HG03378 (cell line): ENCODE measurements at regions not wholly inside any gene's neighbourhood (a gene's known extent, or its start where the extent isn't known, plus 50 kb on each side); places are given as distances from the start of the nearest gene placed in this dataset.
"Not testable (repeated sequence)": the region's sequence is repeated elsewhere in the genome, so short reads cannot be mapped to it uniquely, and the experiment has no call there.

Source experiments
- ATAC-seq: cut with Tn5 transposase; IDR thresholded peaks from one replicate; pipeline ENCODE4 v1.9.1; 2021; ENCODE audit warnings: mild to moderate bottlenecking, moderate library complexity; ENCODE audit not compliant: unreplicated experiment

DNA sequence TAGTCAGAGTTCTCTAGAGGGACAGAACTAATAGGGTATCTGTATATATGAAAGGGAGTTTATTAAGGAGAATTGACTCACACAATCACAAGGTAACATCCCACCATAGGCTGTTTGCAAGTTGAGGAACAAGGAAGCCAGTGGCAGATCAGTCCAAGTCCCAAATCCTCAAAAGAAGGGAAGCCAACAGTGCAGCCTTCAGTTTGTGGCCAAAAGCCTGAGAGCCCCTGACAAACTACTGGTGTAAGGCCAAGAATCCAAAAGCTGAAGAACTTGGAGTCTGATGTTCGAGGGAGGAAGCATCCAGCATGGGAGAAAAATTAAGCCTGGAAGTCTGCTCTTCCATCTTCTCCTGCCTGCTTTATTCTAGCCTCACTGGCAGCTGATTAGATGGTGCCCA is 1107.2 kb upstream of the CELF2 start:
- no peak for ATAC-seq

DNA sequence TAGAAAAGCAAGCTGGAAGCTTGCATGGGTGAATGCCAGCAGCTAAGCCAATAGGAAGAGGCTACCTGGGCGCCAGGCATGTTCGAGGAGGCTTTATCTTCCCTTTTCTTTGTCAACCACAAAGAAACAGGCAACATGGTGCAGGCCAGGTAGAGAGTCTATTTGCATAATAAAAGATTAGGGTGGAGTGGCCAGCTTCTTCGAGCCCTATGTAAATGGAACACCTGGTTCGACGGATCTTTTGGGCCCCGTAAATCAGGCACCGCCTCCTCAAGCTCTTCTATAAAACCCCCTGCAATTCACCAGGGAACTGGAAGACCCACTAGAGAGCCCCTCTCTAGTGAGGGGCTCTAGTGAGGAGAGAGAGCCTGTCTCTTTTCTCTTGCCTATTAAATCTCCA is 1106.2 kb upstream of the CELF2 start:
- ATAC-seq: no peak

DNA sequence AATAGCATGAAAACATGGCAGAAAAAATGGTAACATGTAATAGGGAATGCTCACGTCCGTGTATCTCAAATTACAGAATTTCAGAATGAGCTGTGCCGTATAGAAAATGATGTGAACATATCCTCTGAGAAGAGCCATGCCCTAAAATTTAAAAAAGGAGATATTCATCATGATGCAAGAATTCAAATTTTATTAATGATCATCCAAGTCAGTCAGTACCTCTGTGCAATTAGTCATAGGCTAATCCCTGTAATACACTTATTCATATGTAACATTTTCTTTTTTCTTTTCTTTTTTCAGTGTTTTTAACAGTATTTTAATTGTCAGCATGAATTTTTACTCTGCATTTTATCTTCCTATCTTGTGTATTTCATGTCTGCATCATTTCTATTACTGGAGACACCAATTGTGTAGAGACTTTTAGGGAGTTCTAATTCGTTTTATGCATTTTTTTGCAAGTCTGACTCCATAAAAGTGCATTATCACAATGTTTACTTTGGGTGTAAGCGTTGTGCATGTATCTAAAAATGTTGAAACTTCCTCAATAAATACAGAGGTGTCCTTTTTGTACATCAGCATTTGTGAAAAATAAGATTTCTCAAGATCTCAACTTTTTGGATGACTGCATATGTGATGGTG is 1103.7 kb upstream of the CELF2 start:
- ATAC-seq: no peak

DNA sequence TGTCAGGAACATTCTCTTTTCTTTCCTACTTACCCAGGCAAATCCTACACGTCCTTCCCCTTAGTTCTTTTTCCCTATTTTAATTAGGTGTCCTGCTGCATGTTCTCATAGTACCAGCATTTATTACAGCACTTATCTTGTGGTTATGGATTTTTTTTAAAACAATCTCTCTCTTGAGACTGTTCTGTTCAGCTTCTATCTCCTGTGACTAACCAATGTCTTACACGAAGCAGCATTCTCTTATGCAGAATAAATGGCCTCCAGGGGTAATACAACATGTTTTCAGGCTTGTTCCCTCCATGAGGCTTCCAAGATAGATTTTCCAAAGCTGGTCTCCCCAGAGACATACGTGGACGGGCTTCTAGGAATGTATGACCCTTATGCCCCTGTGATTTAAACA is 1096.1 kb upstream of the CELF2 start:
- ATAC-seq: no peak

DNA sequence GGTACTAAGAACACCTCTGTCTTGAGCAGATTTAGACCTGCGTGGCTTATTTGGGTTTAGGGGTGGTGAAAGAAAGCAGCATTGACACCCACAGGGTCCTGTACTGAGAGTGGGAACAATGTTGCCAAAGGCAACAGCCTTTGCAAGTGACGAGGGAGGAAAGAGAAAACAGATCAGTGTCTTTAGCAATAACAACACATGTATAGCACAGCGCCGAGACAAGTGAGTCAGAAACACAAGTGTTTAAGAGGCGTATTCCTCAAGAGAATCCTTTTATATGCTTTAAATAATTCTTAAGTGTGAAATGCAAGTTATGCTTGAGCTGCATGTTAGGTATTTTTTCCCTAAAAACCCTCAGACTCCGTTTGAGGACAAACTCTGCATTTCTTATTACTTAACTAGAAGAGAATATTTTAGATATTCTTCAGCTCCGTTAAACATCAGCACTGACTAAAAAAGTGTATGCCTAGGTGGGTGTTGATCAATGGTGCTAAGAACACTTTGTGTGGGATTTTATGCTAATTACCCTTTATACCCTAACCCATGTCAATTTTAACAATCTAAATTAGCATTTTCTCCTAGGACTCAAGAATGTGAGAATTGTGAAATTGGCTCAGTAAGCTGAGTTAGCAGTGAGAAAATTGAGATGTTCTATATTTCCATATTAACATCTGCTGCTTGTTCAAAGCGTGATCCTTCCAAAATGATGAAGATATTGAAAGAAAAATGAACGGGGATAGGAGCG is 1095.4 kb upstream of the CELF2 start:
- ATAC-seq: no peak

DNA sequence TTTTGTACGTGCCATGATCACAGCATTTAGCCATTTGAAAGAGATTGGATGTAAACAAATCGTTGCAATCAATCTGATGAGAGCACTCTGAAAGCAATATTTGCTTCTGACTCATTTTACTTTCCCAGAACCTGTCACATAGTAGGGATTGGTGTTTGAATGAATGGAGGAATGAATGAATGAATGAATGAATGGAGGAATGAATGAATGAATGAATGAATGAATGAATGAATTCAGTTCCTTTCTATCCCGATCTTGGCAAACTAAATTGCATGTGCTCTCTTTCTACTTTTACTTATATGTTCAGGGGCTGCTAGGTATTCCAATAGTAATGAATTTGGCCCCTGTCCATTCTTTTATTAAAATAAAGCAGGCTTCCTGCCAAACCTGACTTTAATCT is 1091.7 kb upstream of the CELF2 start:
- no peak for ATAC-seq

DNA sequence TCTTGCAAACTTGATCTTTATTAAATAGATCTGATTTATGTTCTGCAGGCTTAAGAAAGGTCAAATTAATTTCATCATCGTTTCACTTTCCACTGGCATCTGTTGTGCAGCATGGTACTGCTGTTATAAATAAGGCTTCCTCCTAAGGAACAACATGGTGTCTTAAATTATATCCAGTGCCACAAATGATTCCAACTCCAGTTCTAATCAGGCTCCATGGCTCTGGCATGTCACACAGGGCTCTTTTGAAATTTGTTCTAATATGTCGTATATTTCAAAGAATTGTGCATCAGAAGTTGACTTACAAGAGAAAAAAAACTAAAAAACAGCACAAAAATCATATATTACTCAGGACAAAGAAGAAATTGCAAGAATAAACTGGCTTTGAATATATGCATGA is 1090.8 kb upstream of the CELF2 start:
- no peak for ATAC-seq

DNA sequence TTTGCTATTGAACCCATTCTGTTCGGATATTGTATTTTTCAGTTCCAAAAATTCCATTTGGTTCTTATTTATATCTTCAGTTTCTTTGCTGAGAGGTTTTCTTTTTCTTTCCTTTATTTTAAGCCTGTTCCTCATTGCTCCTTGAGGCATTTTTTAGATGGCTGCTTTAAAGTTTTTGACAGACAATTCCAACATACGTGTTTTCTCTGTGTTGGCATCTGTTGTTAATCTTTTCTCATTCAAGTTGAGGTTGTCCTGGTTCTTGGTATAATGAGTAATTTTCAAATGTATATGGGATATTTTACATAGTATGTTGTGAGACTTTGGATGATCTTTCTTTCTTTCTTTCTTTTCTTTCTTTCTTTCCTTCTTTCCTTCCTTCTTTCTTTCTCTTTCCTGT is 1078.0 kb upstream of the CELF2 start:
- ATAC-seq: no peak

DNA sequence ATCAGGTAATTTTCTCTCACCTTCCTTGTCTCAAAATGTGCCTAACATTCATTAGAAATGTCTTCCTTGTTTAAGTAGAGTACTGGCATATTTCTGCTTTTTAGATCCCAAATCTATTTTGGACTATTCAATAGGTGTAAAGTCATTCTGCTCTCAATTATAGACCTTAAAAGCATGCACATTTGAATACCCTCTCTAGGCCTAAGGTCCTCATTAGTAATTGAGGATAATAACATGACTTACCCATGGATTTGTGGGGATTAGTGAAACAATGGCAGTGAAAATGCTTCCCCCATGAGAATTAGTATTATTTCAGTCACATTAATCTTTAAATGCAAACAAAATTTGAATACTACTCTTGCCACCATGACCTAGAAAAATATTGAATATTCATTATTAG is 1073.0 kb upstream of the CELF2 start:
- ATAC-seq: no peak

DNA sequence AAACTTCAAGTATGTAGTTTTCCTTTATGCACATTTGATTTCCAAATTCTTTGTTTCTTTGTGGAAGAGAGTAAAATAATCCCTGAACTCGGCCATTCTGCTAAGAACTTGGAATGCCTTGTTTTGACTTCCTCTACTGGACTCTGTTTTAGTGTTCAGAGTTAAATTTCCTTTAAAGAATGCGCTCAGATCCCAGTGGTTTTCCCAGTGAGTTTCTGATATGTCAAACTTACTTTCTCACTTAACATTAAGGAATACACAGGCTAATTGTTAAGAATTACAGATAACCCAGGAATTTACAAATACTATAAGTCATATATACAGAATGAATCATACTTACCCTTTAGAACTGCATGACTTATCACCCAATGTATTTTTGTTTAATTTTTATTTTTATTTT is 1067.6 kb upstream of the CELF2 start:
- ATAC-seq: no peak

DNA sequence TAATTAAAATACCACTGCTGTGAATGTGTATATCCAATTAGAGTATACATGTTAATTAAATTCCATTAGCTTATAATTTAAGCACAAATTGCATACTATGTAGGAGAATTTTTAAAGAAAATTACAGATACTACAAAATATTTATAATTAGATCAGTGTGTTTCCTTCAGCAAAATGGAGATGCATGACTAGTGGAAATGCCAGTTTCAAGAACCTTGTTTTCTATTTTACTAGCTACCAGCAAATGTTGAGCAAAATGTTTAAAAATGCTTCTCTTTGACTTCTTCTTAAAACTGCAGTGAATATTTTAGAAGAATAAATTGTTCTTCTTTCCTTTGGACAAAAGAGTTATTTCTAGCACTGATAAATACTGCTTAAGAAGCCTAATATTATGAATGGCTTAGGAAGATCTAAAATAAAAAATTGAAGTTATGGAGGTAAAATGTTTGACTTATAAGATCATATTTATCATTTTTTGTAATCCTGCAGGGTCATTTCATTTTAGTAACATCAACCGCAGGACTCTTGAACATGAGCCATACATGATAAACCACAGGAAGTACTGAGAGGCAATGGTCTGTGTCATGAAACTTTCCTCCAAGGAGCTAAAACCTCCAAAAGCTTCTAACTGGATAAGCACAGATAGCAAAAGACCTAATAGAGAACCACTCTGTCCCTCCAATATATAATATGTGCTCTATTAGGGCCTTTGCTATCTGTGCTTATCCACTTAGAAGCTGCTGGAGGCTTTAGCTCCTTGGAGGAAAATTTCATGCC is 1066.0 kb upstream of the CELF2 start:
- no peak for ATAC-seq

DNA sequence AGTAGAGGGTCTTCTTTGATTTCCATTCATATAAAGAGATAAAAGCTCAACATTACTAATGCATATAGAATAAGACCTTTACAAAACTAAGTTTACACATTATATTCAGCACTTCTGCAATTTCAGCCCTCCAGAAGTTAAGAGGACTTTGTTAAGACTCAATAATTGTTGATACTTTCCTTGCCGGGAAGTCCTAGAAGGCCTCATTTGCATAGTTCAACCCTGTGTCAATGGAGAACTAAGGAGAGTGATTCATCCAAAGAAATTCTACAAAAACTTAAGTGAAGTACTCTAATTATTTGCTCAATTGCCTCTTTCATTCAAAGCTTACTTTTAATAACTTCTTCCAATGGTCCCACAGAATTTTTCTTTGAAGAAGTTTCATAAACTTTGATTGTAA is 1060.3 kb upstream of the CELF2 start:
- ATAC-seq: no peak

DNA sequence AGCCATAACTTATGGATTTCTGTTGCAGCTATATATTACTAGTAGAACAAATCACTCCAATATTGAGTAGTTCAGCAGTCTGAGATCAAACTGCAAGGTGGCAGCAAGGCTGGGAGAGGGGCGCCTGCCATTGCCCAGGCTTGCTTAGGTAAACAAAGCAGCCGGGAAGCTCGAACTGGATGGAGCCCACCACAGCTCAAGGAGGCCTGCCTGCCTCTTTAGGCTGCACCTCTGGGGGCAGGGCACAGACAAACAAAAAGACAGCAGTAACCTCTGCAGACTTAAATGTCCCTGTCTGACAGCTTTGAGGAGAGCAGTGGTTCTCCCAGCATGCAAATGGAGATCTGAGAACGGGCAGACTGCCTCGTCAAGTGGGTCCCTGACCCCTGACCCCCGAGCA is 1059.8 kb upstream of the CELF2 start:
- ATAC-seq: not testable (repeated sequence)

DNA sequence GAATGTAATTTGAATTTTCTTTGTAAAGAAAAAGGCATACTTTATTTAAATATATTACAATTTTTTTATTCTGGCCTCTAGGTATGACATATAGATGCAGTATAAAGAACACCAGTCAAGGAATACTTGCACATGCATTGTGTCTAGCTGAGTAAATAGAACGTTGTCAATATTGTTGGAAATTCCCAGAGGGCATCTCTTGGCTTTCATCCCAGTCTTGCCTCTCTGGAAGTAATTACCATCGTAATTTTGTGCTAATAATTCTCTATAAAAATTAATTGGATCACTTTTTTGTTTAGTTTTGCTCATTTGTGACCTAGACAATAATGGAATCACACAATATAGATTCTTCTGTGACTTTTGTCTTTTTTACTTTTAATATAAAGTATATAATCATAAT is 1052.3 kb upstream of the CELF2 start:
- ATAC-seq: no peak

DNA sequence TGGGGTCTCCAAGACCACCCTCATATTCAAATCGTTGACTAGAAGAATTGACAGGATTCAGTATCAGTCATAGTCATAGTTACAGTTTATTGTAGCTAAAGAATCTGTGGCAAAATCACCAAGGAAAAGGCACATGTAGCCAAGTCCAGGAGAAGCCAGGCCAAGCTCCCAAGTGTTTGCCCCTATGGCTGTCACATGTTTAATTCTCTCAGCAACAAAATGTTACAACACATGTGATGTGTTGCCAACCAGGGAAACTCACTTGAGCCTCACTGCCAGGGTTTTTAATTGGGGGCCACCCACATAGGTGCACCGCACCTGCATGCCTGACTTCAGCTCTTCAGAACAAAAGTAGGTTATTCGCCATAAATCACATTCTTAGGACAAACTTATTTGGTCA is 1030.9 kb upstream of the CELF2 start:
- no peak for ATAC-seq

DNA sequence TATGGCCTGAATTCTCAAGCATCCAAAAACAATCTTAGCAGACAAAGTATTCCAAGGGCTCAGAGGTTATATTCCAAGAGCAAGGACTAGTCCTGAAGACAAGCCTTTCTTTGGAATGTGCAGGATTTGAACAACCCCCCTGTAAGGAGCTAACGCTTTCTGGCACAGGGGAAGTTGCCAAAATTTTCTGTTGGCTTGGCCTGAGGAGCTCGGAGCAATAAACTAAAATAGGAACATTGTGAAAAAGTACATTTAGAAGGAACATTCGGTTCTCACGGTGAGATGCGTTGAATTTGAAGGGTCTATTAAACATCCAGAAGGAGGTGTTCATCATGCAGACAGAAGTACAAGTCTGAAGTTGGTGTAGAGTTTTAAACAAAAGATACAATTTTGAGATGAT is 1030.5 kb upstream of the CELF2 start:
- no peak for ATAC-seq

DNA sequence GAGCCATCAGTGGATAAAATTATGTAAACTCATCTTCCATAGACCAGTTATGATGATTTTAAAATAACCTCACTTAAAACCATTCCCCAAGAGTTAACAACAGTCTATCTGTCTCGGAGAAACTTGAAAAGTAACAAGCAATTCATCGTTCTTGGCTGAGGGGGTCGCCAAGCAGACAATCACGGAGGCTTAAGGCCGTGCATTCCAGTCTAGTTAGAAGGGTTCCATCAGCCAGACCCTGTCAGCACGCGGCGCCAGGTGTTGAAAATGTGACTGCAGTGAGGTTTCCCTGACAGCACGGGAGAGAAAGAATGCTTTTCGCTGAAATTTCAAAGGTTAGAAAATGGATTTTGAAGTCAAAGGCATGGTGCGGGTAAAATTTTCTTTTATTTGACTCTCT is 1025.0 kb upstream of the CELF2 start:
- ATAC-seq: no peak

DNA sequence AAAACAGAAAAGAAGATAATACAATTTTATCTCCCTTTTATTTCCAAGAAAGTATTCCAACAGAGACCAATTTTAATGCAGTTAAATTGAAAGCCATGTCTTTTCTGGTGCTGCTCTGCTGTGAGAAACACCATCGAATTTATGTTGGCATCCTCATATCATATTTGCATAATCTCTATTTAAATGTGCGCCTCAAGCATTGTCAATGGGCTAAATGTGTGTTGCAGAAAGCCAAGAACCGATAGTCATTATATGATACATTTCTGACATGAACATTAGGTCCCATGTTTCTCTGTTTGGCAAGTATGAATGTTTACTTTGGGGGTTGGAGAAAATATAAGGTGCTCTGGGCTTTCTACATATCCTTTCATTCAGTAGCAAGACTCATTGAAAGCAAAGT is 1023.5 kb upstream of the CELF2 start:
- ATAC-seq: no peak

DNA sequence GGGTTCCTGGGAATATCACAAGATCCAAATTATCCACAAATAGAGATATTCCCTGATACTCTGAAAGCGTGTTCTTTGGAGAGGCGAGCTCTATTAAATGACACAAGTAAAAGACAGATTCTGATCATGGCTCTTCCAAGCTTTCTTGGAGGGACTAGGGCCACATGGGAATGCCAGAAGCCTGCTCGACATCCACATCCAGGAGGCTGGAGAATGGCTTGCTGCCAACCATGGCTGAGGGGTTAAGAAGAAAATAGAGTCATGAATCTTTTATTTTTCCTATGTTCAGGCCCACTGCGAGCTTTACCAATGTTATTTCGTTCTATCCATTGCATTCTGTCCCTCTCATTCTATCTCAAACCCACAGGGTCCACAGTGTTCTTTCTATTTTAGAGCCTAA is 1018.0 kb upstream of the CELF2 start:
- ATAC-seq: no peak

DNA sequence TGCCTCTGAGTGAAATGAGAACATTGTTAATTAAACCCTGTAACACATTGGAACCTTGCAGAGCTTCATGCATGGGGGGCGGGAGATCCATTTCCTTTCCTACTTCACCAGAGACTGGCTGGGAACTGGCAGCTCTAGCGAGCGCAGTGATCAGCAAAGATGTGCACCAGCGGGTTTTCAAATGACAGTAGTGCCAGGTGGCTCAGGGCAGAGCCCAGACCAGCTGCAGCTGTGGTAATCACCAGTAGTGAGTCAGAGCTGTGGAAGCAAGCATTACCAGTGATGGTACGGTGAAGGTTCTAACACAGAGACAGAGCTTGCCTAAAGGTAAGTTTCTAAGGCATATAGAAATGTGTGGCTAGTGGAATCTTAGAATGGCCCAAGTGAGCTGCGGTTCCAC is 1009.7 kb upstream of the CELF2 start:
- ATAC-seq: no peak

DNA sequence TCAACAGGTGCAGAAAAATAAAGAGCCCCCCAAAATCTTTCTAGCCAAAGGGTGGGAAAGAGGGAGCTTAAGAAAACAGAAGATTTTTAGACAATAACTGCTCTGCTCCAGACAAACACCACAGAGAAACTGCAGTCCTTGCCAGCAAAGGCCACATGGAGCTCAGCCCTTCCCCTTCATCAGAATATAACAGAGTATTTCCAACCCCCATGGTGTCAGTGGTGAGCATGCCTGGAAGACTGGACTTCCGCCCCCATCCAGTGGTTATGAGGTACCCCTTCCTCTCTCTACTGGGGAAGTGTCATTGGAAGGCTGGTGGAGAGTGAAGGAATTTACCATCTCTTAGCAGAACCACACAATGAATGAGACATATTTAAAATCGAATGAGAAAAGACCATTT is 1007.3 kb upstream of the CELF2 start:
- no peak for ATAC-seq

DNA sequence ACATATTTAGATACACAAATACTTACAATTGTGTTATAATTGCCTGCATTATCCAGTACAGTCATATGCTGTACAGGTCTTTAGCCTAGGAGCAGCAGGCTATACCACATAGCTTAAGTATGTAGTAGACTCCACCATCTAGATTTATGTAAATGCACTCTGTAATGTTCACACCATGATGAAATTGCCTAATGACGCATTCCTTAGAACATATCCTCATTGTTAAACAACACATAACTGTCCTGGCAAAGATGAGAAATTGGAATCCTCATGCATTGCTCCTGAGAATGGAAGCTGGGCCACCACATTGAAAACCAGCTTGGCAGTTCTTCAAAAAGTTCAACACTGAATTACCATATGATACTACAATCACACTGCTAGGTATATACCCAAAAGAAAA is 1002.8 kb upstream of the CELF2 start:
- ATAC-seq: no peak
